Fibroblast of lung (primary cell): ENCODE measurements at regions not wholly inside any gene's neighbourhood (a gene's known extent, or its start where the extent isn't known, plus 50 kb on each side); places are given as distances from the start of the nearest gene placed in this dataset.

Source experiments
- CTCF ChIP-seq, 2 donors: IDR thresholded peaks in 1 of 2; conservative IDR thresholded peaks in 1 of 2; 1 replicate in 1 of 2; 2 replicates in 1 of 2; pipeline ENCODE4 v1.5.1; 2011 to 2012; ENCODE audit warnings: low read length in 2 of 2, control low read depth in 1 of 2, inconsistent platforms in 1 of 2, low read depth in 1 of 2, mild to moderate bottlenecking in 1 of 2
- EZH2 ChIP-seq: IDR thresholded peaks from 2 replicates; pipeline ENCODE4 v1.5.1; 2012; ENCODE audit warnings: low read length, control low read depth, mild to moderate bottlenecking; ENCODE audit errors: missing control alignments

GRCh38 chr10:4315551-4315950, 510.5 kb upstream of the AKR1E2 start:
- TF ChIP-seq CTCF (conservative IDR thresholded peaks at IDR 0.05 in 1 of 2, IDR thresholded peaks at IDR 0.05 in 1 of 2; ENCODE audit: low read depth in 1 of 2, low read length in 2 of 2) (no peak), EZH2 (no peak)
